ENCODE measurements at regions not wholly inside any gene's neighbourhood (a gene's known extent, or its start where the extent isn't known, plus 50 kb on each side); places are given as distances from the start of the nearest gene placed in this dataset.

DNA sequence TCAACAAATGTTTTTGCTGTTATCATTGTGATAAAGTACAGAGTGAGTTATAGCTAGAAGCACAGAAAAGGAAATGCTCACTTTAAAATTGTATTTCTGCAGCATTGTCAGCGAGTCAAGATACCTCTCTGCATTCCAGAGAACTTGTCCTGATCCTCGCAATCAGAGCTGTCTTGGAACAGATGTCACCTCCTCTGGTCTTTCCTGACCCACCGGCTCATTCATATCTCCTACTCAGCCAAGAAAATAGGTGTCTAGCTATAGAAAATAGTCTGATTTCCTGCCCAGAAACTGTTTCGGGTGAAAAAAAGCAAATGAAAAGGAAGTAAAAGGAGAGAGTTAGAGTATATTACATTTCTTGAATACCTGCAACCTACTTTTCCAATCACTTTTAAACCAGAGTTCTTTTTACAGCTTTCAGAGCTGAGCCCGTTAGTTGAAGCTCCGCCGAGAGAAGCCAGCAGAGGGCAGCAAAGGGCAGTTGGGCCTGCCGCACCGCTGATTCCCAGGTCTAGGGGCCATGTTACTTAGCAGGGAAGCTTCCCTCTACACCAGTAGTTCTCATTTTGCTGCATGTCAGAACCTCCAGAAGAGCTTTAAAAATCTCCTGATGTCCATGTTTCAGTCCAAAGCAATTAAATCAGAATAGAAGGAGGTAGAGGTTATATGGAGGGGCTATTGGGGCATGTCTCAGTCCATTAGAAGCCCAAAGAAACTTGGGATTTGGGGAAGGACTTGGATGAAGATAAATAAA, 185.7 kb upstream of the THRB start:
- Histone ChIP-seq H3K4me3 (ENCODE audit: low read length) (no peak overlapping the region), H3K9me2 (ENCODE audit: insufficient read depth, low read length) (no peaks in the 10 kb centered on the region), H3F3A (ENCODE audit: insufficient read depth, low read length, poor library complexity, severe bottlenecking) (no peaks in the 10 kb centered on the region), H3K27me3 (ENCODE audit: insufficient read depth, low read depth, low read length) (no peaks in the 10 kb centered on the region), H3K9me3 (ENCODE audit: low read length) (no peaks in the 10 kb centered on the region), H3K36me3 (ENCODE audit: insufficient read depth, low read length) (no peaks in the 10 kb centered on the region), H3K27ac (ENCODE audit: low read length) (no peak overlapping the region), H2AFZ (ENCODE audit: low read depth, low read length) (no peak overlapping the region), H3K9ac (ENCODE audit: low read length) (no peak overlapping the region), H4K20me1 (ENCODE audit: insufficient read depth) (no peaks in the 10 kb centered on the region), H3K79me2 (replicated peaks; ENCODE audit: insufficient read depth, low read length) (no peaks in the 10 kb centered on the region), H3K4me2 (ENCODE audit: low read length) (no peak overlapping the region)
- TF ChIP-seq POLR2AphosphoS5 (IDR thresholded peaks at IDR 0.05) (no peak), EZH2 (IDR thresholded peaks at IDR 0.05; ENCODE audit: borderline replicate concordance, insufficient read depth, low read length, poor library complexity, severe bottlenecking) (no peak), SMC3 (conservative IDR thresholded peaks at IDR 0.05; ENCODE audit: poor library complexity) (peak; percentile 78), TAF1 (IDR thresholded peaks at IDR 0.05; ENCODE audit: low read depth) (no peak), RAD21 (conservative IDR thresholded peaks at IDR 0.05) (peak; percentile 73)
- TF ChIP-seq, protein P1, sequence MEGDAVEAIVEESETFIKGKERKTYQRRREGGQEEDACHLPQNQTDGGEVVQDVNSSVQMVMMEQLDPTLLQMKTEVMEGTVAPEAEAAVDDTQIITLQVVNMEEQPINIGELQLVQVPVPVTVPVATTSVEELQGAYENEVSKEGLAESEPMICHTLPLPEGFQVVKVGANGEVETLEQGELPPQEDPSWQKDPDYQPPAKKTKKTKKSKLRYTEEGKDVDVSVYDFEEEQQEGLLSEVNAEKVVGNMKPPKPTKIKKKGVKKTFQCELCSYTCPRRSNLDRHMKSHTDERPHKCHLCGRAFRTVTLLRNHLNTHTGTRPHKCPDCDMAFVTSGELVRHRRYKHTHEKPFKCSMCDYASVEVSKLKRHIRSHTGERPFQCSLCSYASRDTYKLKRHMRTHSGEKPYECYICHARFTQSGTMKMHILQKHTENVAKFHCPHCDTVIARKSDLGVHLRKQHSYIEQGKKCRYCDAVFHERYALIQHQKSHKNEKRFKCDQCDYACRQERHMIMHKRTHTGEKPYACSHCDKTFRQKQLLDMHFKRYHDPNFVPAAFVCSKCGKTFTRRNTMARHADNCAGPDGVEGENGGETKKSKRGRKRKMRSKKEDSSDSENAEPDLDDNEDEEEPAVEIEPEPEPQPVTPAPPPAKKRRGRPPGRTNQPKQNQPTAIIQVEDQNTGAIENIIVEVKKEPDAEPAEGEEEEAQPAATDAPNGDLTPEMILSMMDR (IDR thresholded peaks at IDR 0.05; ENCODE audit: poor library complexity, severe bottlenecking): peak; percentile 76

DNA sequence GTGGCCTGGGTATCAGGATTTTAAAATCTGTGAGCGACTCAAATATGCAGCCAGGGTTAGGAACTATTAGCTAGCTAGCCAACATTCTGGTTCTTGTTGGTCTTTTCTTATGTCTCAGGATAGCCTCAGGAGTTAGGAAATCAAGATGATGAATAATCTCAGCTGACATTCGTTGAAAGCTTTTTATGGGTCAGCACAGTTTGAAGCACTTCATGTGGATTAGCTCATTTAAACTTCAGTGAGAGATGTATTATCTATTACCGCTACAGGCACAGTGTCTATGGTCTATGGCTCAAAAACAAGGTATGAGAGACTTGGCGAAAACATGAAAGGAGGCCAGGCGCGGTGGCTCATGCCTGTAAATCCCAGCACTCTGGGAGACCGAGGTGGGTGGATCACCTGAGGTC, 187.5 kb upstream of the THRB start:
- H3K79me2 ChIP-seq (replicated peaks; ENCODE audit: insufficient read depth, low read length): no peaks in the 10 kb centered on the region
- H3K27me3 ChIP-seq (ENCODE audit: insufficient read depth, low read depth, low read length): no peaks in the 10 kb centered on the region
- H4K20me1 ChIP-seq (ENCODE audit: insufficient read depth): no peaks in the 10 kb centered on the region
- no peak overlapping the region for H3K4me2 ChIP-seq (ENCODE audit: low read length)
- no peak for TF ChIP-seq TAF1 (IDR thresholded peaks at IDR 0.05; ENCODE audit: low read depth)
- no peak for TF ChIP-seq EZH2 (IDR thresholded peaks at IDR 0.05; ENCODE audit: borderline replicate concordance, insufficient read depth, low read length, poor library complexity, severe bottlenecking)
- no peaks in the 10 kb centered on the region for H3F3A ChIP-seq (ENCODE audit: insufficient read depth, low read length, poor library complexity, severe bottlenecking)
- H3K9ac ChIP-seq (ENCODE audit: low read length): no peak overlapping the region
- no peak overlapping the region for H3K27ac ChIP-seq (ENCODE audit: low read length)
- no peaks in the 10 kb centered on the region for H3K9me2 ChIP-seq (ENCODE audit: insufficient read depth, low read length)
- no peaks in the 10 kb centered on the region for H3K9me3 ChIP-seq (ENCODE audit: low read length)
- no peaks in the 10 kb centered on the region for H3K36me3 ChIP-seq (ENCODE audit: insufficient read depth, low read length)
- H2AFZ ChIP-seq (ENCODE audit: low read depth, low read length): no peak overlapping the region
- no peak overlapping the region for H3K4me3 ChIP-seq (ENCODE audit: low read length)

DNA sequence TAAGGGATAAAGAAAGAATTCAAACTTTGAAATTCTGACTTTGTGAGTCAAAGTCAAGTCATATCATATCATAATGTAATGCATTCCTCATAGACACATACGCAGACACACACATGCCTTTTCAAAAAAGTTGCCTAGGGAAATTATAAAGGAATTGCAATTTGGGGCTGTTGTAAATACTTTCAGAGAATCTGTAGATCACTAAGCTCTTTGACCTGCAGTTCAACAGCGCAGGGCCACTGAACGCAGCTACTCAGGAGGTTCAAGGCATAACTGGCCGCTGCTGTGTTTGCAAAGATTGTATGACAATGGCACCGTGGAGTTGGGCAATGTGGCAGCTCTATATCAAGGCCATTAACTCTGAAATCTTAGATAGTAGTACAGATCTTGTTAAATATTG, 188.4 kb upstream of the THRB start:
- Histone ChIP-seq H2AFZ (ENCODE audit: low read depth, low read length) (no peak overlapping the region), H3K79me2 (replicated peaks; ENCODE audit: insufficient read depth, low read length) (no peaks in the 10 kb centered on the region), H3K27me3 (ENCODE audit: insufficient read depth, low read depth, low read length) (no peaks in the 10 kb centered on the region), H3K27ac (ENCODE audit: low read length) (no peak overlapping the region), H3K9ac (ENCODE audit: low read length) (no peak overlapping the region), H3K9me3 (ENCODE audit: low read length) (no peaks in the 10 kb centered on the region), H3K9me2 (ENCODE audit: insufficient read depth, low read length) (no peaks in the 10 kb centered on the region), H3K36me3 (ENCODE audit: insufficient read depth, low read length) (no peaks in the 10 kb centered on the region), H3K4me2 (ENCODE audit: low read length) (no peak overlapping the region), H4K20me1 (ENCODE audit: insufficient read depth) (no peaks in the 10 kb centered on the region), H3F3A (ENCODE audit: insufficient read depth, low read length, poor library complexity, severe bottlenecking) (no peaks in the 10 kb centered on the region), H3K4me3 (ENCODE audit: low read length) (no peak overlapping the region)
- TF ChIP-seq SMC3 (conservative IDR thresholded peaks at IDR 0.05; ENCODE audit: poor library complexity) (no peak), POLR2AphosphoS5 (IDR thresholded peaks at IDR 0.05) (no peak), TAF1 (IDR thresholded peaks at IDR 0.05; ENCODE audit: low read depth) (no peak), RAD21 (conservative IDR thresholded peaks at IDR 0.05) (no peak), MXI1 (conservative IDR thresholded peaks at IDR 0.05; ENCODE audit: poor library complexity, severe bottlenecking) (no peak), EZH2 (IDR thresholded peaks at IDR 0.05; ENCODE audit: borderline replicate concordance, insufficient read depth, low read length, poor library complexity, severe bottlenecking) (no peak), EP300 (conservative IDR thresholded peaks at IDR 0.05; ENCODE audit: poor library complexity, severe bottlenecking) (no peak)
- TF ChIP-seq, protein P1 (IDR thresholded peaks at IDR 0.05; ENCODE audit: poor library complexity, severe bottlenecking): no peak
